WTC11 (cell line): ENCODE measurements at regions not wholly inside any gene's neighbourhood (a gene's known extent, or its start where the extent isn't known, plus 50 kb on each side); places are given as distances from the start of the nearest gene placed in this dataset.

Experiments
- CBFB ChIP-seq: sonication (generic); formaldehyde crosslinking; IDR thresholded peaks from 2 replicates; pipeline ENCODE4 v1.8.1; 2022; ENCODE audit warnings: mild to moderate bottlenecking, low read depth, missing genetic modification reagents
- CREM ChIP-seq: sonication (generic); formaldehyde crosslinking; IDR thresholded peaks from 2 replicates; pipeline ENCODE4 v1.8.1; 2022; ENCODE audit warnings: mild to moderate bottlenecking, missing genetic modification reagents, moderate library complexity
- CTCF ChIP-seq: fragments of 200-600 bp; IDR thresholded peaks from 2 replicates; pipeline ENCODE4 v1.8.0; 2022; ENCODE audit warnings: antibody characterized with exemption
- E2F5 ChIP-seq: sonication (generic); formaldehyde crosslinking; IDR thresholded peaks from 2 replicates; pipeline ENCODE4 v1.8.1; 2022; ENCODE audit warnings: mild to moderate bottlenecking, moderate library complexity, missing genetic modification reagents
- ESRRA ChIP-seq: sonication (generic); formaldehyde crosslinking; IDR thresholded peaks from 2 replicates; pipeline ENCODE4 v1.8.1; 2022; ENCODE audit warnings: mild to moderate bottlenecking, missing genetic modification reagents, borderline replicate concordance
- FOXK1 ChIP-seq: sonication (generic); formaldehyde crosslinking; IDR thresholded peaks from 2 replicates; pipeline ENCODE4 v1.8.0; 2022; ENCODE audit warnings: mild to moderate bottlenecking, moderate library complexity, missing genetic modification reagents
- FOXP1 ChIP-seq: sonication (generic); formaldehyde crosslinking; IDR thresholded peaks from 2 replicates; pipeline ENCODE4 v1.8.0; 2022; ENCODE audit warnings: missing genetic modification reagents, mild to moderate bottlenecking, moderate library complexity, borderline replicate concordance
- KAT7 ChIP-seq: sonication (generic); formaldehyde crosslinking; IDR thresholded peaks from 2 replicates; pipeline ENCODE4 v1.8.1; 2023; ENCODE audit warnings: missing genetic modification reagents, mild to moderate bottlenecking, borderline replicate concordance
- MAX ChIP-seq: sonication (generic); formaldehyde crosslinking; IDR thresholded peaks from 2 replicates; pipeline ENCODE4 v1.8.0; 2022; ENCODE audit warnings: mild to moderate bottlenecking, missing genetic modification reagents
- ZNF281 ChIP-seq: sonication (generic); formaldehyde crosslinking; IDR thresholded peaks from 2 replicates; pipeline ENCODE4 v1.8.0; 2023; ENCODE audit warnings: mild to moderate bottlenecking, missing genetic modification reagents
- ZNF512 ChIP-seq: sonication (generic); formaldehyde crosslinking; IDR thresholded peaks from 2 replicates; pipeline ENCODE4 v1.8.1; 2022; ENCODE audit warnings: missing genetic modification reagents, borderline replicate concordance

- TF ChIP-seq MAX (CRISPR knock-in tag) (no peak), CTCF (no peak), CREM (CRISPR knock-in tag) (no peak), FOXP1 (CRISPR knock-in tag) (no peak), ZNF512 (no peak), ZNF281 (no peak), ESRRA (CRISPR knock-in tag) (no peak), FOXK1 (no peak), KAT7 (CRISPR knock-in tag) (no peak), E2F5 (CRISPR knock-in tag) (no peak), CBFB (no peak)
Observed at GRCh38 chr16:72266836-72267235, 94.9 kb upstream of the PMFBP1 start.
